HCT116 (cell line): ENCODE measurements at regions not wholly inside any gene's neighbourhood (a gene's known extent, or its start where the extent isn't known, plus 50 kb on each side); places are given as distances from the start of the nearest gene placed in this dataset.

Source experiments
- ATAC-seq: fragments of 200-7000 bp; cut with Tn5 transposase; 2 replicates; pipeline ENCODE4 v1.9.1; 2020; ENCODE audit warnings: mild to moderate bottlenecking, moderate library complexity
- BruUV-seq: library from RNA; stranded (reverse); fragments of 400-500 nt; replicated peaks from 2 replicates; lab custom pipeline; 2021; lab: Mats Ljungman, UMichigan
- CTCF ChIA-PET: fragments of 300-600 bp; sonication (Branson Sonifier 250); formaldehyde crosslinking; loops from one replicate; lab custom pipeline; 2021; ENCODE audit warnings: antibody characterized with exemption; lab: Charles Lee
- POLR2A ChIA-PET: fragments of 300-600, 350-600 bp; sonication (Branson Sonifier 250); formaldehyde crosslinking; loops from one replicate; lab custom pipeline; 2021; ENCODE audit warnings: antibody characterized with exemption; lab: Charles Lee
- RAD21 ChIA-PET, 2 experiments: fragments of 300-600 bp; sonication (Branson Sonifier 250); formaldehyde crosslinking; loops; one replicate each; lab custom pipeline; 2023; ENCODE audit warnings: low total read pairs in 2 of 2; ENCODE audit not compliant: uncharacterized antibody in 2 of 2, unreplicated experiment in 2 of 2, low non-redundant PET in 1 of 2; lab: Charles Lee
- DNase-seq: peaks from one replicate; pipeline ENCODE4 v3.0.0-alpha.2; 2010; ENCODE audit warnings: low read depth, low spot score
- H2AFZ ChIP-seq: fragments of 200-600 bp; shearing (Covaris generic), sonication (generic); 2 replicates; pipeline ENCODE4 v1.6.1; 2017; ENCODE audit warnings: low read depth, mixed run types, mixed read lengths, antibody characterized with exemption, low read length; ENCODE audit not compliant: poor library complexity, severe bottlenecking
- H3K27ac ChIP-seq: 2 replicates; pipeline ENCODE4 v1.5.1; 2012; ENCODE audit warnings: low read depth, low read length
- H3K27me3 ChIP-seq: fragments of 200-600 bp; sonication (generic); 2 replicates; pipeline ENCODE4 v1.6.1; 2016; ENCODE audit warnings: mixed run types, low read length, mixed read lengths; ENCODE audit not compliant: insufficient read depth
- H3K36me3 ChIP-seq, 2 experiments: fragments of 200-500 bp in 1 of 2; fragments of 200-600 bp in 1 of 2; sonication (Bioruptor generic) in 1 of 2; sonication (generic) in 1 of 2; 2 replicates each; pipeline versions ENCODE4 v1.5.1 to v1.6.1; 2014 to 2016; ENCODE audit warnings: low read length in 2 of 2, inconsistent platforms in 1 of 2, mixed read lengths in 1 of 2, mixed run types in 1 of 2; ENCODE audit not compliant: insufficient read depth in 2 of 2, control insufficient read depth in 1 of 2
- H3K4me1 ChIP-seq, 2 experiments: fragments of 200-600 bp in 1 of 2; sonication (generic) in 1 of 2; 2 replicates each; pipeline versions ENCODE4 v1.5.1 to v1.6.1; 2012 to 2017; ENCODE audit warnings: low read length in 2 of 2, inconsistent platforms in 1 of 2, mild to moderate bottlenecking in 1 of 2, mixed read lengths in 1 of 2, mixed run types in 1 of 2, moderate library complexity in 1 of 2; ENCODE audit not compliant: insufficient read depth in 2 of 2, control insufficient read depth in 1 of 2
- H3K4me2 ChIP-seq: fragments of 200-600 bp; sonication (generic); 2 replicates; pipeline ENCODE4 v1.6.1; 2017; ENCODE audit warnings: mixed run types, low read length, mixed read lengths
- H3K4me3 ChIP-seq, 2 experiments: fragments of 200-600 bp in 1 of 2; sonication (generic) in 1 of 2; replicated peaks in 1 of 2; 2 replicates each; pipeline ENCODE4 v1.5.1; 2011 to 2016; ENCODE audit warnings: low read length in 2 of 2, control low read depth in 1 of 2, low read depth in 1 of 2, mild to moderate bottlenecking in 1 of 2, mixed read lengths in 1 of 2, mixed run types in 1 of 2
- H3K79me2 ChIP-seq: fragments of 200-600 bp; sonication (generic); 2 replicates; pipeline ENCODE4 v1.6.1; 2017; ENCODE audit warnings: mild to moderate bottlenecking, mixed run types, low read length, moderate library complexity, mixed read lengths; ENCODE audit not compliant: insufficient read depth
- H3K9ac ChIP-seq: fragments of 200-600 bp; sonication (generic); 2 replicates; pipeline ENCODE4 v1.6.1; 2016; ENCODE audit warnings: low read length, mixed read lengths
- H3K9me2 ChIP-seq: fragments of 200-600 bp; sonication (generic), shearing (Covaris generic); 2 replicates; pipeline ENCODE4 v1.6.1; 2017; ENCODE audit warnings: mixed run types, mild to moderate bottlenecking, moderate library complexity; ENCODE audit not compliant: insufficient read depth
- H3K9me3 ChIP-seq, 2 experiments: fragments of 200-500 bp in 1 of 2; fragments of 200-600 bp in 1 of 2; sonication (Bioruptor generic) in 1 of 2; sonication (generic) in 1 of 2; 2 replicates each; pipeline ENCODE4 v1.6.1; 2014 to 2017; ENCODE audit warnings: low read length in 2 of 2, mixed read lengths in 2 of 2, inconsistent platforms in 1 of 2, low read depth in 1 of 2, mild to moderate bottlenecking in 1 of 2, mixed run types in 1 of 2, moderate library complexity in 1 of 2; ENCODE audit not compliant: control insufficient read depth in 1 of 2, insufficient read depth in 1 of 2
- H4K20me1 ChIP-seq: fragments of 200-600 bp; sonication (generic), shearing (Covaris generic); 2 replicates; pipeline ENCODE4 v1.6.1; 2017; ENCODE audit warnings: mixed run types, mild to moderate bottlenecking, moderate library complexity; ENCODE audit not compliant: insufficient read depth
- CBX3 ChIP-seq: IDR thresholded peaks from 2 replicates; pipeline ENCODE4 v1.6.1; 2012; ENCODE audit warnings: low read depth
- EGR1 ChIP-seq: IDR thresholded peaks from 2 replicates; pipeline ENCODE4 v1.6.1; 2012; ENCODE audit warnings: low read depth
- ELF1 ChIP-seq: IDR thresholded peaks from 2 replicates; pipeline ENCODE4 v1.6.1; 2012; ENCODE audit warnings: low read depth, borderline replicate concordance
- FOSL1 ChIP-seq: IDR thresholded peaks from 2 replicates; pipeline ENCODE4 v1.6.1; 2012; ENCODE audit warnings: low read depth
- POLR2AphosphoS5 ChIP-seq: IDR thresholded peaks from 2 replicates; pipeline ENCODE4 v1.6.1; 2011; ENCODE audit warnings: mild to moderate bottlenecking, low read depth, low read length, moderate library complexity
- RAD21 ChIP-seq: IDR thresholded peaks from 2 replicates; pipeline ENCODE4 v1.6.1; 2012; ENCODE audit warnings: low read depth, mild to moderate bottlenecking
- SP1 ChIP-seq: IDR thresholded peaks from 2 replicates; pipeline ENCODE4 v1.6.1; 2012; ENCODE audit warnings: low read depth
- SRF ChIP-seq: IDR thresholded peaks from 2 replicates; pipeline ENCODE4 v1.6.1; 2012; ENCODE audit warnings: low read depth
- TCF7L2 ChIP-seq: IDR thresholded peaks from 2 replicates; pipeline ENCODE4 v1.7.0; 2011; ENCODE audit warnings: borderline replicate concordance, inconsistent platforms; ENCODE audit not compliant: insufficient read depth, insufficient read length; ENCODE audit errors: extremely low read depth
- YY1 ChIP-seq: IDR thresholded peaks from 2 replicates; pipeline ENCODE4 v1.6.1; 2011; ENCODE audit warnings: low read length, low read depth, moderate library complexity, mild to moderate bottlenecking; ENCODE audit not compliant: insufficient replicate concordance; ENCODE audit errors: extremely low read depth
- ZFX ChIP-seq: fragments of 450-650 bp; IDR thresholded peaks from 2 replicates; pipeline ENCODE4 v1.6.1; 2017
- ZNF274 ChIP-seq: fragments of 200-500 bp; sonication (Bioruptor generic); IDR thresholded peaks from 2 replicates; pipeline ENCODE4 v1.6.1; 2014; ENCODE audit warnings: mild to moderate bottlenecking, low read depth, low read length, inconsistent platforms
- intact Hi-C: fragments of 100-400 bp; cut with micrococcal nuclease; formaldehyde crosslinking; loops from 2 replicates; pipeline ENCODE4 v1.10.0; 2022
- TF ChIP-seq, protein P1 (sequence below): IDR thresholded peaks from 2 replicates; pipeline ENCODE4 v1.6.1; 2012; ENCODE audit warnings: low read depth
- TF ChIP-seq, protein P2 (sequence below): IDR thresholded peaks from 2 replicates; pipeline ENCODE4 v1.6.1; 2011; ENCODE audit warnings: mild to moderate bottlenecking, low read length, moderate library complexity; ENCODE audit not compliant: insufficient replicate concordance; ENCODE audit errors: extremely low read depth
- TF ChIP-seq, protein P3 (sequence below): IDR thresholded peaks from 2 replicates; pipeline ENCODE4 v1.6.1; 2012
- TF ChIP-seq, protein P4 (sequence below): IDR thresholded peaks from 2 replicates; pipeline ENCODE4 v1.6.1; 2012

DNA sequence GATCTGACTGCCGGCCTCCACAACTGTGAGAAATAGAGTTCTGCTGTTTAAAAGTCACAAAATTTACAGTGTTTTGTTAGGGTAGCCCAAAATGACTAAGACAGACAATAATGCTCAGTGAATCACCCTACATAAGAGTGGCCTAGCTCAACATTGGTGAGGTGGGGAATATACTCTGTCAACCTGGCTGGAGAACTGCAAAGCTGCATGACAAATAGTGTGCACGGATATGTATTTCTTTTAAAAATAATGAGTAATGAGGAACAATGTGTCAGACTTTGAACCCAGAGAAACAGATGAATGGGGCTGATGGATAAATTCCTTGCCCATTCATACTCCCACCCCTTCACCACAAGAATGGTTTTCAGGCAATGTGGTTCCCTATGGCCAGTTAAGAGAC lies 372.4 kb downstream of the SUCLA2 start:
- no peak overlapping the region for H3K9ac ChIP-seq
- no peak overlapping the region for H3K27ac ChIP-seq
- H3K36me3 ChIP-seq, result no peaks in the 10 kb centered on the region
- peaks cover 8% of the 10 kb centered on the region; the same call in 1 of the 2 replicates for H3K27me3 ChIP-seq
- ATAC-seq (no peak), DNase-seq (no peak)
- ChIA-PET CTCF (no interaction called here), RAD21 (no interaction called here), POLR2A (no interaction called here)
- H3K4me1 ChIP-seq, result no peaks in the 10 kb centered on the region
- BruUV-seq, result no TSS peak
- no peaks in the 10 kb centered on the region for H3K9me2 ChIP-seq
- H3K4me2 ChIP-seq, result no peak overlapping the region
- no peaks in the 10 kb centered on the region for H4K20me1 ChIP-seq
- no peak for TF ChIP-seq RAD21
- TF ChIP-seq POLR2AphosphoS5, result no peak
- TF ChIP-seq, protein P1, sequence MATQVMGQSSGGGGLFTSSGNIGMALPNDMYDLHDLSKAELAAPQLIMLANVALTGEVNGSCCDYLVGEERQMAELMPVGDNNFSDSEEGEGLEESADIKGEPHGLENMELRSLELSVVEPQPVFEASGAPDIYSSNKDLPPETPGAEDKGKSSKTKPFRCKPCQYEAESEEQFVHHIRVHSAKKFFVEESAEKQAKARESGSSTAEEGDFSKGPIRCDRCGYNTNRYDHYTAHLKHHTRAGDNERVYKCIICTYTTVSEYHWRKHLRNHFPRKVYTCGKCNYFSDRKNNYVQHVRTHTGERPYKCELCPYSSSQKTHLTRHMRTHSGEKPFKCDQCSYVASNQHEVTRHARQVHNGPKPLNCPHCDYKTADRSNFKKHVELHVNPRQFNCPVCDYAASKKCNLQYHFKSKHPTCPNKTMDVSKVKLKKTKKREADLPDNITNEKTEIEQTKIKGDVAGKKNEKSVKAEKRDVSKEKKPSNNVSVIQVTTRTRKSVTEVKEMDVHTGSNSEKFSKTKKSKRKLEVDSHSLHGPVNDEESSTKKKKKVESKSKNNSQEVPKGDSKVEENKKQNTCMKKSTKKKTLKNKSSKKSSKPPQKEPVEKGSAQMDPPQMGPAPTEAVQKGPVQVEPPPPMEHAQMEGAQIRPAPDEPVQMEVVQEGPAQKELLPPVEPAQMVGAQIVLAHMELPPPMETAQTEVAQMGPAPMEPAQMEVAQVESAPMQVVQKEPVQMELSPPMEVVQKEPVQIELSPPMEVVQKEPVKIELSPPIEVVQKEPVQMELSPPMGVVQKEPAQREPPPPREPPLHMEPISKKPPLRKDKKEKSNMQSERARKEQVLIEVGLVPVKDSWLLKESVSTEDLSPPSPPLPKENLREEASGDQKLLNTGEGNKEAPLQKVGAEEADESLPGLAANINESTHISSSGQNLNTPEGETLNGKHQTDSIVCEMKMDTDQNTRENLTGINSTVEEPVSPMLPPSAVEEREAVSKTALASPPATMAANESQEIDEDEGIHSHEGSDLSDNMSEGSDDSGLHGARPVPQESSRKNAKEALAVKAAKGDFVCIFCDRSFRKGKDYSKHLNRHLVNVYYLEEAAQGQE, result no peak
- TF ChIP-seq FOSL1, result no peak
- no peaks in the 10 kb centered on the region for H3K79me2 ChIP-seq
- no peak overlapping the region for H2AFZ ChIP-seq
- H3K9me3 ChIP-seq, result no peaks in the 10 kb centered on the region
- intact Hi-C loops, result no loop called here
- H3K4me3 ChIP-seq, result no peak overlapping the region

DNA sequence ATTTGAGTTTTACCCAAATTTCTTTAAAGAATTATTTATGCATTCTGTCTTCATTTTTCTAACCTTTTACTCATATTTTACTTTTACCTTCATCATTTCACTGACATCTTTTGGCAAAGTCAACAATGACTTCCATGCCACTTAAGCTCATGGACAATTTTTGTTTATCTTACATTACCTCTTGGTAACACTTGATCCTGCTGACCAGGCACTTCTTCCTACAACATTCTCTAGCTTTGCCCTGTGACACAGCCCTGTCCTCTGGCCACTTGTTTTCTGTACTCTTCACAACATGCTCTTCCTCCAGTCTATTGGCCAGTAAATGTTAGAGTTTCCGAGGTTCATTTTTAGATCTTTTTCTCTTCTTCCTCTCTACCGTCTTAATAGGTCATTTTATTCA lies 377.2 kb downstream of the SUCLA2 start:
- Histone ChIP-seq H3K36me3 (no peaks in the 10 kb centered on the region), H3K9ac (no peak overlapping the region), H3K79me2 (no peaks in the 10 kb centered on the region), H3K4me2 (no peak overlapping the region), H3K27ac (no peak overlapping the region), H3K9me3 (no peaks in the 10 kb centered on the region), H3K4me1 (no peaks in the 10 kb centered on the region), H4K20me1 (no peaks in the 10 kb centered on the region), H2AFZ (no peak overlapping the region), H3K9me2 (no peaks in the 10 kb centered on the region), H3K4me3 (no peak overlapping the region), H3K27me3 (peaks cover 22% of the 10 kb centered on the region; the same call in 1 of the 2 replicates)
- POLR2A ChIA-PET, result no interaction called here
- DNase-seq, result no peak
- RAD21 ChIA-PET, result no interaction called here
- ATAC-seq, result no peak
- no TSS peak for BruUV-seq
- intact Hi-C loops, result no loop called here
- CTCF ChIA-PET, result no interaction called here
- TF ChIP-seq SRF (no peak), ELF1 (no peak), YY1 (no peak), RAD21 (no peak), TCF7L2 (no peak), ZNF274 (no peak), EGR1 (no peak), SP1 (no peak), ZFX (no peak), CBX3 (no peak)
- TF ChIP-seq, protein P2, sequence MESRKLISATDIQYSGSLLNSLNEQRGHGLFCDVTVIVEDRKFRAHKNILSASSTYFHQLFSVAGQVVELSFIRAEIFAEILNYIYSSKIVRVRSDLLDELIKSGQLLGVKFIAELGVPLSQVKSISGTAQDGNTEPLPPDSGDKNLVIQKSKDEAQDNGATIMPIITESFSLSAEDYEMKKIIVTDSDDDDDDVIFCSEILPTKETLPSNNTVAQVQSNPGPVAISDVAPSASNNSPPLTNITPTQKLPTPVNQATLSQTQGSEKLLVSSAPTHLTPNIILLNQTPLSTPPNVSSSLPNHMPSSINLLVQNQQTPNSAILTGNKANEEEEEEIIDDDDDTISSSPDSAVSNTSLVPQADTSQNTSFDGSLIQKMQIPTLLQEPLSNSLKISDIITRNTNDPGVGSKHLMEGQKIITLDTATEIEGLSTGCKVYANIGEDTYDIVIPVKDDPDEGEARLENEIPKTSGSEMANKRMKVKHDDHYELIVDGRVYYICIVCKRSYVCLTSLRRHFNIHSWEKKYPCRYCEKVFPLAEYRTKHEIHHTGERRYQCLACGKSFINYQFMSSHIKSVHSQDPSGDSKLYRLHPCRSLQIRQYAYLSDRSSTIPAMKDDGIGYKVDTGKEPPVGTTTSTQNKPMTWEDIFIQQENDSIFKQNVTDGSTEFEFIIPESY, result no peak
- TF ChIP-seq, protein P3, sequence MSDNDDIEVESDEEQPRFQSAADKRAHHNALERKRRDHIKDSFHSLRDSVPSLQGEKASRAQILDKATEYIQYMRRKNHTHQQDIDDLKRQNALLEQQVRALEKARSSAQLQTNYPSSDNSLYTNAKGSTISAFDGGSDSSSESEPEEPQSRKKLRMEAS, result no peak
- TF ChIP-seq, protein P4, sequence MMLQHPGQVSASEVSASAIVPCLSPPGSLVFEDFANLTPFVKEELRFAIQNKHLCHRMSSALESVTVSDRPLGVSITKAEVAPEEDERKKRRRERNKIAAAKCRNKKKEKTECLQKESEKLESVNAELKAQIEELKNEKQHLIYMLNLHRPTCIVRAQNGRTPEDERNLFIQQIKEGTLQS, result no peak
